AG09309 (cell line): ENCODE measurements at regions not wholly inside any gene's neighbourhood (a gene's known extent, or its start where the extent isn't known, plus 50 kb on each side); places are given as distances from the start of the nearest gene placed in this dataset.

Experiments used
- DNase-seq: peaks from one replicate; pipeline ENCODE4 v3.0.0-alpha.2; 2010; ENCODE audit warnings: low read depth
- H3K4me3 ChIP-seq: 2 replicates; pipeline ENCODE4 v1.5.1; 2011; ENCODE audit warnings: mild to moderate bottlenecking, low read depth, low read length, moderate library complexity; ENCODE audit not compliant: control insufficient read depth
- TF ChIP-seq, protein P1 (sequence below): IDR thresholded peaks from 2 replicates; pipeline ENCODE4 v1.5.1; 2011; ENCODE audit warnings: mild to moderate bottlenecking, low read depth, low read length, inconsistent platforms; ENCODE audit not compliant: insufficient read depth, control insufficient read depth; ENCODE audit errors: missing control alignments

DNA sequence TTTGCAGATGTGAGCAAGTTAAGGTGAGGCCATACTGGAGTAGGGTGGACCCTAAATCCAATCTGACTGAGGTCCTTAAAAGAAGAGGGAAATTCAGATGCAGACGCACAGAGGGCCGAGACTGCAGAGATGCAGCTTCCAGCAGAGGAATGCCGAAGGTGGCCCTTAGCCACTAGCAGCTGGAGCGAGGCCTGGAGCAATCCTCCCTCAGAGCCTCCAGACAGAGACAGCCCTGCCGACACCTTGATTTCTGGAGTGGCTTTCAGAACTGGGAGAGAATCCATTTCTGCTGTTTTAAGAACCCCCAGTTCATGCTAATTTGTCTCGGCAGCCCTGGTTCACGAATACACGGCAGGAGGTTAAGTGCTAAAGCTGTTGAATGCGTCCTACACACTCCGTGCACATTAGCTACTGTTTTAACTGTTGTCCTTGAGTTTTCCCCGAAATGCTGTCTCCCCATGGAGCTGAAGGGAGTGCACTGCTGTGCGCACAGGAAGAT lies 135.5 kb downstream of the IRF8 start:
- no peak overlapping the region for H3K4me3 ChIP-seq
- TF ChIP-seq, protein P1, sequence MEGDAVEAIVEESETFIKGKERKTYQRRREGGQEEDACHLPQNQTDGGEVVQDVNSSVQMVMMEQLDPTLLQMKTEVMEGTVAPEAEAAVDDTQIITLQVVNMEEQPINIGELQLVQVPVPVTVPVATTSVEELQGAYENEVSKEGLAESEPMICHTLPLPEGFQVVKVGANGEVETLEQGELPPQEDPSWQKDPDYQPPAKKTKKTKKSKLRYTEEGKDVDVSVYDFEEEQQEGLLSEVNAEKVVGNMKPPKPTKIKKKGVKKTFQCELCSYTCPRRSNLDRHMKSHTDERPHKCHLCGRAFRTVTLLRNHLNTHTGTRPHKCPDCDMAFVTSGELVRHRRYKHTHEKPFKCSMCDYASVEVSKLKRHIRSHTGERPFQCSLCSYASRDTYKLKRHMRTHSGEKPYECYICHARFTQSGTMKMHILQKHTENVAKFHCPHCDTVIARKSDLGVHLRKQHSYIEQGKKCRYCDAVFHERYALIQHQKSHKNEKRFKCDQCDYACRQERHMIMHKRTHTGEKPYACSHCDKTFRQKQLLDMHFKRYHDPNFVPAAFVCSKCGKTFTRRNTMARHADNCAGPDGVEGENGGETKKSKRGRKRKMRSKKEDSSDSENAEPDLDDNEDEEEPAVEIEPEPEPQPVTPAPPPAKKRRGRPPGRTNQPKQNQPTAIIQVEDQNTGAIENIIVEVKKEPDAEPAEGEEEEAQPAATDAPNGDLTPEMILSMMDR: no peak
- DNase-seq: no peak

DNA sequence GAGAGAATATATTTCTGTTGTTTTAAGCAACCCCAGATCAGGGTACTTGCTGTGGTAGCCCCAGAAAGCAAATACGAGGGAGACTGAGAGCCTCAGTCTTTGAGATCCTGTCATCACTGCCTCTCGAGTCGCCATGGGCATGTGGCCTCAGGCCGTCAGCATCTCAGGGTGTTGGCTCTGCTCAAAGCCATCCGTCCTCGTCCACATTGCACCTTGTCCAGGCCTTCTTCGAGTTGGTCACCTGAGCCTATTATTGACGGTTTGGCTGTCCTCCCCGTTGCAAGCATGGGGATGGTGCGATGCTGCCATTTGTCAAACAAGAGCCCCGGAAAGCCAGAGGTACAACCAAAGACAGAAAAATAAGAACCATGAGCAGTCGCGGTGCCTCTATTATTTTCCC lies 136.9 kb downstream of the IRF8 start:
- no peak for DNase-seq
- TF ChIP-seq, protein P1: no peak
- no peak overlapping the region for H3K4me3 ChIP-seq

DNA sequence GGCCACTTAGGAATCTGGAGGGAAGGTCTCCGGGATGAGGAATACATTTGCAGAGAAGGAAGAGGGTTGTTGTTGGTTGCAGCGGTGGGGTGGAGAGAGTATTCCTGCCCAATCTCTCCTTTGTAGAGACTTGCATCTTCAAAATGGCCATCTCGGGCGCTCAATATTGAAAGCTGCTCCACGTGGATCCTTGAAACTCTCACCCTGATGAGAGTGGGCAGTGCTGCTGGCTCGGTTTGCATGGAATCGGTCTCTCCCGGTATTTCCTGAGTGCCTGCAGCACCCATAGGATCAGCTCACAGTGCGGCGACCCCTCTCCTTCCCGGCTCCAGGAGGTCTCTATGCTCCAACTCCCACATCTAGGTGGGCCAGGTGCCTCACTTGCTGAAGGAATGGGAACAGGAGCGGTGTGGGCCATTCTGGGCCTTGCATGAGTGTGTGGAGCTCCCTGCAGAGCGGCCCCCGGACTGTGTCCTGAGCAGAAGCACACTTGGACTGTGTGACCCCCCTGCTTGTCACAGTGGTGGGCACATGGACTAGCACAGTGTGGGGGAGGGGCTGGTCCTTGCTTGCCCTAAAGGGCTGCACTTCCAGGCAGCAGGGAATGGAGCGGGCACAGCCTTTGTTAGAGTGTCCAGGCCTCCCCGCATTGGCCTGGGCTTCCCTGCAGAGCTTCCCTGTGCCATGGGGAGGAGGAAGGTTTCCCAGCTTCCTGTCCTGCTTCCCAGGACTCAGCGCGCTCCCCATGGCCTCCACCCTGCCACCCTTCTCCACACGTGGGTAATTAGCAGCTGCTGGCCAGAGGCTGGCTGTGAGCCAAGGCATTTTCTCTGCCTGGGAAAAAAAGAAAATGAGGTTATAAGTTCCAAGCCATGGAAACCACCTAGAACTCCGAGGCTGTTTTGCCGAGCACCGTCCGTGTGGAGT lies 139.3 kb downstream of the IRF8 start:
- TF ChIP-seq, protein P1: no peak
- H3K4me3 ChIP-seq: no peak overlapping the region
- DNase-seq: no peak

DNA sequence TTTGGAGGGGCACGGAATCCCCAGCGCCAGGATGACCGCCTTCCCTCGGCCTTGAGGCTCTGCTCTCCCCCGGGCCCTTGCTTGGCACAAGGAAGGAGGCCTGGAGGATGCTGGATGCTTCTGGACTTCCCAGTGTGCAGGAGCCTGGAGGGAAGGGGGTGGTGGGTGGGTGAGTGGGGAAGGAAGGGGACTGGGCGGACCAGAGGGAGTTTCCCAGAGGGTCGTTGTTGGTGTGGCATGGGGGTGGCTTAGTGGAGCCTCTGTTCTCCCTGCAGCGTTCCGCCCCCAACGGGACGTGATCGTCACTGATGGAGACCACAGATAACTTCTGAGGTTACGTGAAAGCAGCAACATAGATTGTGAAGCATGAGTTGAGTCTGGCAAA lies 140.0 kb downstream of the IRF8 start:
- DNase-seq: no peak
- TF ChIP-seq, protein P1: no peak

DNA sequence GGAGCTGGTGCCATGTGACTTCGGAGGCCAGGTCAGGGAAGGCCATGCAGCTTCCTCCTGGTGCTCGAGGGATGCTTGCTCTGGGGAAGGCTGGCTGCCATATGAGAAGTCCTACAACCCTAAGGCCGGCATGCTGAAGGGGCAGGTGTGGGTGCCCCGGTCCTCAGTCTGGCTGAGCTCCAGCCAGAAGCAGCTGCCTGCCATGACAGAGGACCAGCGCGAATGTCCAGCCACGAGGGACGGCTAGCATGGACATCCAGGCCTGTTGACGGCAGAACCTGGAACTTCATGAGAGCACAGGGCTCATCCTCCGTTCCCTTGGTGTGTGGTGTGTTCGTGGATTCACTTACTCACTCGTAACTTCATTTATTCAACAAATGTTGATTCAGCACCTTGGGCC lies 140.6 kb downstream of the IRF8 start:
- H3K4me3 ChIP-seq: no peak overlapping the region
- no peak for DNase-seq
- TF ChIP-seq, protein P1: no peak

More for the DNA sequence above, 140.0 kb downstream of the IRF8 start:
- no peak overlapping the region for H3K4me3 ChIP-seq

DNA sequence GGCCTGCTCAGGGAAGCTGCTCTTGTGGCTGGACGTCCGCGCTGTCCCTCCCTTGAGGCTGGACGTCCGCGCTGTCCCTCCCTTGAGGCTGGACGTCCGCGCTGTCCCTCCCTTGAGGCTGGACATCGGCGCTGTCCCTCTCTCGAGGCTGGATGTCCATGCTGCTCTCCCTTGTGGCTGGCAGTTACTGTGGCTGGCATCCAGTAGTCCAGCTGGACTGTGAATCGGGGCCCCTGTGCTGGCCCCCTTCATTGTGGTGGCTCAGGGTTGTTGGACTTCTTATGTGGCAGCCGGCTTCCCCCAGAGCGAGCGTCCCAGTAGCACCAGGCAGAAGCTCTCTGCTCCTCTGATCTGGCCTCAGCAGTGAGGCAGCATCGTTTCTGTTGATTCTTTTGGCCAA lies 141.5 kb downstream of the IRF8 start:
- H3K4me3 ChIP-seq: no peak overlapping the region
- TF ChIP-seq, protein P1: no peak
- DNase-seq: no peak
